AG09319 (cell line): ENCODE measurements at regions not wholly inside any gene's neighbourhood (a gene's known extent, or its start where the extent isn't known, plus 50 kb on each side); places are given as distances from the start of the nearest gene placed in this dataset.

Source experiments
- DNase-seq: peaks from one replicate; pipeline ENCODE4 v3.0.0-alpha.2; 2010; ENCODE audit warnings: low read depth; ENCODE audit errors: extremely low read depth
- CTCF ChIP-seq: IDR thresholded peaks from 2 replicates; pipeline ENCODE4 v1.5.1; 2011; ENCODE audit warnings: low read depth, mild to moderate bottlenecking, inconsistent platforms, low read length, moderate library complexity

- no peak for TF ChIP-seq CTCF
- DNase-seq = no peak
Observed at GRCh38 chr16:27723711-27724481, 174.0 kb downstream of the KATNIP start.

- no peak for DNase-seq
- no peak for TF ChIP-seq CTCF
Observed at GRCh38 chr16:27724482-27725235, 174.7 kb downstream of the KATNIP start.

GRCh38 chr16:27725236-27726000, 175.5 kb downstream of the KATNIP start:
- no peak for TF ChIP-seq CTCF
- DNase-seq = no peak

- peak; percentile 15 for DNase-seq
- no peak for TF ChIP-seq CTCF
Observed at GRCh38 chr16:27726621-27727261, 176.8 kb downstream of the KATNIP start.

- TF ChIP-seq CTCF = no peak
- DNase-seq = no peak
Observed at GRCh38 chr16:27727941-27728340, 178.0 kb downstream of the KATNIP start.

GRCh38 chr16:27728691-27729090, 178.7 kb downstream of the KATNIP start:
- no peak for DNase-seq
- TF ChIP-seq CTCF = no peak
